ENCODE measurements at regions not wholly inside any gene's neighbourhood (a gene's known extent, or its start where the extent isn't known, plus 50 kb on each side); places are given as distances from the start of the nearest gene placed in this dataset.

GRCh38 chr7:149610441-149611011, 112.9 kb upstream of the ZNF746 start:
- no peak for TF ChIP-seq POLR2A (IDR thresholded peaks at IDR 0.05; ENCODE audit: low read length)
- no peak for TF ChIP-seq GATA1 (IDR thresholded peaks at IDR 0.05; ENCODE audit: low read depth, low read length)
